GDM1 (cell line): ENCODE measurements at regions not wholly inside any gene's neighbourhood (a gene's known extent, or its start where the extent isn't known, plus 50 kb on each side); places are given as distances from the start of the nearest gene placed in this dataset.
"Not testable (repeated sequence)": the region's sequence is repeated elsewhere in the genome, so short reads cannot be mapped to it uniquely, and the experiment has no call there.

Experiments
- DNase-seq: peaks from one replicate; lab custom pipeline; 2025; lab: John Stamatoyannopoulos, UW

DNA sequence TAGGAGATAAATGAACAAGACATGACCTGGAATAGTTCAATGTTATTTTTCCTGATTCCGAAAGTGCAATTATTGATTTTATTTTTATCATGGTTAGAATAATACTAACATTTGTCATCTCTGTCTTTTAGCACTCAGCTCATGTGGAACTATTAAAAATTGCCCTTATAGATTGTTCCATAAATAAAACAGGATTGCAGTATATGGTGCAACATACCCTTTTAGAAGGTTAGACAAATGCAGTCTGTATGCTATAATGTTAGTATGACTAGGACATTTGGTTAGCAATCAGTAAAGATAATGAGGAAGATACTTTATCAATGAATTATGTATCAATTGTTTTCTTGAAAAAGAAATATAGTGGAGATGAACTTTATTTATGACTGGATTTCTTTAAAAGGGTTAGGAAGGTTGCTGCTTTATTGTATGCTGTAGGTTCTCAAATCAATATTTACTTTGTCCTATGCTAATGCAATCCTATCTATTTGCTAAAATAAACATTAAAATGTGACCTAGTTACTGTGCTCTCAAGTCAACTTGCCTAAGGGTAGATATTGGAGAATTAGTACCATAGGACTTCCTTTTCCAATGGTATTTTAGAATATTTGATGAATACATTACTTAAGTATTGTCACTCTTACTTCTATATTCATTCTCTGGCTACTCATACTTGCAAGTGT lies 348.9 kb upstream of the ISL1 start:
- no peak for DNase-seq

DNA sequence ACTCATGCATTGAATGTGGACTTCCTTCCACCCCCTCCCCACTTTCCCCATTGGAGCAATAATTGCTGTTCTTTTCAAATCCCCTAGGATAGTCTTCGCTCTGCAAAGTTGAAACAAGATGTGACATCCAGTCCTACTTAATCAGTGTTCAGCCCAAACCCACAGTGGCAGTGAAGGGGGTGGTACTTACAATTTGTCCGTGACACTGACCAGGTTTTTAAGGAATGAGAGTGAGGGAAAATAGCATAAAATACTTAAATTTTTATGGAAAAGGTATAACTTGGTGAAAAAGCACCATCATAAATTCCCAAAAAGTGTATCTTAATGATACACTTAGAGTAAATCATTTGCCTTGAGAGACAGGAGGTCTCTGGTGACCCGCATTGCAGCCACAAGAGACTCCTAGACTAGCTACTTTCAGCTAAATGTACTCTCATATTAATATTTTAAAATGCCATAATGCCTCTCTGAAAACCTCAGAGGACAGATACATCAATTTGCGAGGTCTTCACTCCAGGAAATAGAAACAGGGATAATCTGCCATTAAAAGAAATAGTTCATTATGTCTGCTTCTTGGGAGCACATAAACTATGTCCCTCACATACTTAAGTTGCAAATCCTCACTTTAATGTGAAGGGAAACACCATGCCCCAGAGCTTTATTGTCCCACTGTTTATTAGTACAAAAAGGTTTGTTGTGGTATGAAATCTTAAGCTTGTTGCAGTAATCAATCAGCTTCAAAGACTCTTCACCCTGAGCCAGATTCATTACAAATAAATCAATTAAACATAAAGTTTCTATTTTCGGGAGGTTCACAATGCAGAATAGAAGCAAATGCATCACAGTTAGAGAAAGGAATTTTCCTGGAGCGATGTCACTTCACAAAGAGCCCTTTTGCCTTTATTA lies 343.6 kb upstream of the ISL1 start:
- no peak for DNase-seq

DNA sequence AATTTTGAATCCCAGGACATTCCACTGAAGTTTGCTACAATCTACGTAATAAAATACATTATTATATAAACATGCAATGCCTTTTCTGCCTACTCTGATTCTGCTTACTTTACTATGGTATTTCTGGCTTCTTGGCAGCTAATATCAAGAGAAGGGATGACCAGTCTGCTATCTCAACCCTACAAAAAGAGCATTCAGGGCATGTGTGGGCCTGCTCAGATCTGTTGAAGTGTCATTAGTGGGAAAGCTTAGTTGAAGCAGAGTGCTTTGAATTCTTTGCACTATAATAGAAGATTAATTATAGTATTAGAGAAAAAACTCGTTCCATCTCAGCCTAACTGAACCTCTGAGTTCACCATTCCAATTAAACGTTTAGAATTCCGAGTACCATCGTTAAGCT lies 339.5 kb upstream of the ISL1 start:
- DNase-seq = no peak

- no peak for DNase-seq
Observed at GRCh38 chr5:51047369-51047768, 335.9 kb upstream of the ISL1 start.

GRCh38 chr5:51053361-51053760 lies 329.9 kb upstream of the ISL1 start:
- no peak for DNase-seq

DNA sequence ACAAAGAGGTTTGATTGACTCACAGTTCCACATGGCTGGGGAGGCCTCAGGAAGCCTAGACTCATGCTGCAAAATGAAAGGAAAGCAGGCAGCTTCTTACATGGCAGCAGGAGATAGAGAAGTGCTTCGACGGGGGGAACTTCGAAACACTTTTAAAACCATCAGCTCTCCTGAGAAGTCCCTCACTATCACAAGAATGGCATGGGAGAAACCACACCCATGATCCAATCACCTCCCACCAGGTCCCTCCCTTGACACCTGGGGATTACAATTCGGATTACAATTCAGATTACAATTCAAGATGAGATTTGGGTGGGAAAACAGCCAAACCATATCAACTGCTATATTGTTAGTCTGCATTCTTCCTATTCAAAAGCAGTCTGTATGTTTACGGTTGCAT lies 322.3 kb upstream of the ISL1 start:
- no peak for DNase-seq

GRCh38 chr5:51072937-51073336 lies 310.3 kb upstream of the ISL1 start:
- no peak for DNase-seq

DNA sequence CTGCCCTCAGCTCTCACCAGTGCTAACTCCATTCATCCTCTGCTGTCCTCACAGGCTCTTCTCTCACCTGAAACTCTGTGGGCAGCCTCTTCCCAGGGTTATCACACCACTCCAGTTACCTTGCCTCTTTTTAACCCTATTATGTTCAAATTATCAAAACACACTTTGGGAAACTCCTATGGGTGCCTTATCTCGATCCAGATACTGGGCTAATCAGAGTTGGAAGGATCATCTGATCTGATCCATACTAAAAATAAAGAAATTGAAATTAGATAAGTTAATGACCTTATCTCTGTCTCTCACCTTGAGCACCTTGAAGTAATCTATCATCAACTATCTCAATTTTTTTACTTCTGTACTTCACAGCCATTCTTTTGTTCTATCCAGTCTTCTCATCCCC lies 300.5 kb upstream of the ISL1 start:
- DNase-seq = no peak

DNA sequence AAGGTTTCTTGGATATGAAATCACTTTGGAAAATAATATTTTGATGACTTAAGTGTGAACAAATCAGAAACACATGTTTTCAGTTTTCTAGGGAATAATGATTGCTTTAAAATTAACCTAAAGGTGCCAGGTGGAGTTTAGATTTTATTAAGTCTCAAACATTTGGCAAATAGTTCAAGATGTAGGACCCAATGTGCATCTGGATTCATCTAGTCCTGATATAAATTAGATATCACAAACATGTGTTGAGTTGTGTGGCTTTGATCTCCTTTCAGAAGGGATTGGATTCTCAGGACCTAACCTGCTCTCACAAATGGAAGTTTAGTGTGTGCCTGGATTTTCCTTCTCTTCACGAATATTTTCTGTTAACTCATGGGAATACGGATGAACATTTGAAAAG lies 291.4 kb upstream of the ISL1 start:
- no peak for DNase-seq

- DNase-seq = no peak
Observed at GRCh38 chr5:51095486-51095885, 287.8 kb upstream of the ISL1 start.

DNA sequence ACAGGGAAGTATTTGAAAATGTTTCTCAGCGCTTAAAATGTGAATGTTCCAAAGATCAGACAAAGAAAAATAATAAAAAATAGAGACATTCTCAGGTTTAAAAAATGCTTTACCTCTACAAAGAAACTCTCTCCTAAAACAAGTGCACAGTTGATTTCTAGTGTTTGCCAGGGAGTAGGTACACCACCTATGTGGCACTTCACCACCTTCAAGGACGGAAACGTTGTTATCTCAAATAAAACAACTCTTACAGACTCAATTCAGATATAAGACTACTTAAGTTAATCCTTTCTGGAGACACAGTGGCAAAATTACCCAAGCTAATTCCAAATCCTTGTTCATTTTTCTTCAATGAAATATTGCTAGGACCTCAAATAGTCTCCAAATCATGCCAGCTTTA lies 286.4 kb upstream of the ISL1 start:
- DNase-seq = no peak

- DNase-seq = no peak
Observed at GRCh38 chr5:51099173-51099853, 283.9 kb upstream of the ISL1 start.

GRCh38 chr5:51104556-51104955 lies 278.7 kb upstream of the ISL1 start:
- no peak for DNase-seq

DNA sequence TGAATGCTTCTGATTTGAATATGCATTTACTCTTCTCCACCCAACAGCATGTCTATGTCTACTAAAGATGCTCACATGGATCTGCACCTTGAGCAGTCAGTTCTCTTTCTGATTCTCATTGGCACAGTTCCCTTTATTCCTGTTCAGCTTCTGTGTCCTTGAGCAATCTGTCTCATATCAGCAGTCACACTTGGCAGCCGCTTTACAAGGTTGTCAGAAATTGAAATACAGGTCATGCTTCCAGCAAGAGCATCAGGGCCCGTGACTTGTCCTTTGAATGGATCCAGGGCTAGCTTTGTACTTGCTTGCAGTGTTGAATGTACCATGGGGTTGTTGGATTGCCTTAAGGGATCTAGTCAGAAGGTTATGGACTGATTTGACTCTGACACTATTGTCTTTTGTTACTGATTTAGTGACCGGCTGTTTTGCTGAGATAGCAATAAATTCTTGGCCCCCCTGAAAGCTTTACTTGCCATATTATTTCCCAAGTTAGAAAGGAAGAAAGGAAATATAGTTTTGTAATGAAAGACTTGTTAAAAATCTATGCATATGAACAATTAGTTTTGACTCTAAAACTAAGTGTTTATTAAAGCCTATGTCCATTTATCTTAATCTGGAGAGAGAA lies 273.4 kb upstream of the ISL1 start:
- no peak for DNase-seq

- DNase-seq = no peak
Observed at GRCh38 chr5:51131266-51131665, 252.0 kb upstream of the ISL1 start.

GRCh38 chr5:51138164-51138563 lies 245.1 kb upstream of the ISL1 start:
- no peak for DNase-seq

GRCh38 chr5:51148437-51148836 lies 234.8 kb upstream of the ISL1 start:
- no peak for DNase-seq

DNA sequence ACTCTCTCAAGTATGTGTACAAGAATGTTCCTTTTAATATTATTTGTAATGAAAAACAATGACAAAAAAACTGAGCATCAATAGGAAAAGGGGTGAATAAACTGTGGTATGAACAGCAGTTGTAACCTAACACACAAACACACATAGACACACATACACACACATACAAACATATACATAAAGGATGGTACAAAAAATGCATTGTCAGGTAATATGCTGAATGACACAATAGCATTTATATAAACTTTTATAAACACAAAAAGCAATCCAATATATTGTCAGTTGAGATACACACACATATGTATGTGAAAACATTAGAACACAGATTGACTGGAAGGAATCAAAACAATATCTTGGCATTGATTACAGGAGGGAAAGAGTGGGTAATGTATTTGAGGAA lies 227.0 kb upstream of the ISL1 start:
- no peak for DNase-seq

GRCh38 chr5:51156838-51157237 lies 226.4 kb upstream of the ISL1 start:
- no peak for DNase-seq

GRCh38 chr5:51159164-51159563 lies 224.1 kb upstream of the ISL1 start:
- DNase-seq = no peak

DNA sequence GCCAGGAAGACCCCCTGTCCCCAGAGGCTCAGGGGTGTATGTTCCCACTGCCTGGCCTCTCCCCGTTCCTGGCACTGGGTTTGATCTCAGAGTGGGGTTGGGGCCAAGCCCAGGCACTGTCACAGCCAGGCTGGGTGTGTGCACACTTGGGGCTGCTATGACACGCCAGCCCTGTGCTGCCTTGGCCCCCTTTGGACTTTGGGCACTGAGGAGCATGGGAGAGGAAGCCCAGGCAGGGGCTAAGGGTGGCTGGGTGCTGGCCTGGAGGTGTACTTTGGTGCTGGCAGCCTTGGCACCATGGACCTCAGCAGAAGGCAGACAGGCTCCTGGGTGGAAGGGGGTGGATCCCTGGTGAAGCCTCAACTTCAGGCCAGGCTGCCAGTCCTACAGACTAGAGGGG lies 223.6 kb upstream of the ISL1 start:
- DNase-seq = no peak

- DNase-seq = no peak
Observed at GRCh38 chr5:51162245-51162644, 221.0 kb upstream of the ISL1 start.

DNA sequence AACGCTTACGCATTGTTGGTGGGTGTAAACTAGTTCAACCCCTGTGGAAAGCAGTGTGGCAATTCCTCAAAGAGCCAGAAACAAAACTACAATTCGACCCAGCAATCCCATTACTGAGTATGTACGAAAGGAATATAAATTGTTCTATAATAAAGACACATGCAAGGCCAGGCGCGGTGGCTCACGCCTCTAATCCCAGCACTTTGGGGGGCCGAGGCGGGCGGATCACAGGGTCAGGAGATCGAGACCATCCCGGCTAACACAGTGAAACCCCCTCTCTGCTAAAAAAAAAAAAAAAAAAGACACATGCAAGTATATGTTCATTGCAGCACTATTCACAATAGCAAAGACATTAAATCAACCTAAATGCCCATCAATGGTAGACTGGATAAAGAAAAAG lies 217.6 kb upstream of the ISL1 start:
- not testable (repeated sequence) for DNase-seq
